Keratinocyte (primary cell): ENCODE measurements at regions not wholly inside any gene's neighbourhood (a gene's known extent, or its start where the extent isn't known, plus 50 kb on each side); places are given as distances from the start of the nearest gene placed in this dataset.

Source experiments
- DNase-seq: peaks from one replicate; pipeline ENCODE4 v3.0.0-alpha.2; 2011; ENCODE audit warnings: low read depth, missing footprints, low spot score
- FAIRE-seq: peaks from 2 replicates; lab custom pipeline; 2011; peaks lifted over from hg19 to GRCh38; lab: Jason Lieb, UNC
- H2AFZ ChIP-seq: 2 replicates; pipeline ENCODE4 v1.6.0; 2012; ENCODE audit warnings: low read length, control low read depth, inconsistent platforms; ENCODE audit not compliant: control insufficient read depth
- H3K27ac ChIP-seq: 2 replicates; pipeline ENCODE4 v1.5.1; 2011; ENCODE audit warnings: low read length; ENCODE audit not compliant: control insufficient read depth, insufficient read depth
- H3K27me3 ChIP-seq: 3 replicates; pipeline ENCODE4 v1.6.0; 2011; ENCODE audit warnings: low read length; ENCODE audit not compliant: control insufficient read depth, insufficient read depth; ENCODE audit errors: extremely low read depth
- H3K36me3 ChIP-seq, 2 experiments: 2 replicates in 1 of 2; 3 replicates in 1 of 2; pipeline ENCODE4 v1.5.1; 2011; ENCODE audit warnings: low read length in 2 of 2, mild to moderate bottlenecking in 1 of 2; ENCODE audit not compliant: control insufficient read depth in 2 of 2, insufficient read depth in 2 of 2; ENCODE audit errors: extremely low read depth in 1 of 2
- H3K4me1 ChIP-seq: 3 replicates; pipeline ENCODE4 v1.5.1; 2011; ENCODE audit warnings: low read length; ENCODE audit not compliant: control insufficient read depth, insufficient read depth; ENCODE audit errors: extremely low read depth
- H3K4me2 ChIP-seq: 3 replicates; pipeline ENCODE4 v1.6.0; 2011; ENCODE audit warnings: low read depth, low read length; ENCODE audit not compliant: control insufficient read depth, insufficient read depth; ENCODE audit errors: extremely low read depth
- H3K4me3 ChIP-seq, 3 experiments: fragments of 200-600 bp in 1 of 3; sonication (generic) in 1 of 3; 2 replicates in 2 of 3; 3 replicates in 1 of 3; pipeline ENCODE4 v1.5.1; 2011 to 2016; ENCODE audit warnings: low read length in 3 of 3, mild to moderate bottlenecking in 3 of 3, control low read depth in 2 of 3, inconsistent platforms in 1 of 3, low read depth in 1 of 3, mixed read lengths in 1 of 3, mixed run types in 1 of 3, moderate library complexity in 1 of 3; ENCODE audit not compliant: control insufficient read depth in 2 of 3, insufficient read depth in 2 of 3; ENCODE audit errors: extremely low read depth in 1 of 3
- H3K79me2 ChIP-seq: 2 replicates; pipeline ENCODE4 v1.6.0; 2012; ENCODE audit warnings: low read length; ENCODE audit not compliant: control insufficient read depth, insufficient read depth
- H3K9ac ChIP-seq: 3 replicates; pipeline ENCODE4 v1.6.0; 2011; ENCODE audit warnings: low read length; ENCODE audit not compliant: control insufficient read depth, insufficient read depth; ENCODE audit errors: extremely low read depth
- H3K9me1 ChIP-seq: 3 replicates; pipeline ENCODE4 v1.6.0; 2011; ENCODE audit warnings: low read length; ENCODE audit not compliant: control insufficient read depth, insufficient read depth; ENCODE audit errors: extremely low read depth
- H3K9me3 ChIP-seq: 2 replicates; pipeline ENCODE4 v1.5.1; 2012; ENCODE audit warnings: low read depth, low read length; ENCODE audit not compliant: control insufficient read depth
- H4K20me1 ChIP-seq: 3 replicates; pipeline ENCODE4 v1.6.0; 2011; ENCODE audit warnings: low read length; ENCODE audit not compliant: control insufficient read depth, insufficient read depth; ENCODE audit errors: extremely low read depth
- CTCF ChIP-seq, 3 experiments: IDR thresholded peaks in 1 of 3; conservative IDR thresholded peaks in 1 of 3; optimal IDR thresholded peaks in 1 of 3; 2 replicates in 2 of 3; 3 replicates in 1 of 3; pipeline versions ENCODE3 to v1.5.1; 2011; ENCODE audit warnings: low read length in 3 of 3, mild to moderate bottlenecking in 3 of 3, moderate library complexity in 2 of 3, control low read depth in 1 of 3, inconsistent platforms in 1 of 3; ENCODE audit not compliant: insufficient read depth in 2 of 3; ENCODE audit errors: extremely low read depth in 1 of 3
- EZH2 ChIP-seq: IDR thresholded peaks from one replicate; pipeline ENCODE4 v1.6.1; 2012; ENCODE audit warnings: inconsistent platforms, mild to moderate bottlenecking, low read length, moderate library complexity
- dilution Hi-C: fragments of 300-500 bp; cut with MboI; formaldehyde crosslinking; loops from one replicate; pipeline ENCODE4 v1.7.0; 2020; ENCODE audit warnings: low sequenced_read_pairs; ENCODE audit not compliant: extremely low pct_ligation_motif_present

GRCh38 chr3:19825193-19825592, 108.8 kb downstream of the EFHB start:
- H3K79me2 ChIP-seq, result no peaks in the 10 kb centered on the region
- no peak for FAIRE-seq
- no peaks in the 10 kb centered on the region for H3K9me1 ChIP-seq
- no peak overlapping the region for H3K9ac ChIP-seq
- no peaks in the 10 kb centered on the region for H3K27me3 ChIP-seq
- TF ChIP-seq CTCF (optimal IDR thresholded peaks at IDR 0.05 in 1 of 3, IDR thresholded peaks at IDR 0.05 in 1 of 3, conservative IDR thresholded peaks at IDR 0.05 in 1 of 3; ENCODE audit: extremely low read depth in 1 of 3, insufficient read depth in 2 of 3, low read length in 3 of 3) (no peak), EZH2 (no peak)
- no peak overlapping the region for H3K4me2 ChIP-seq
- dilution Hi-C loops, result no loop called here
- H2AFZ ChIP-seq, result no peak overlapping the region
- H3K9me3 ChIP-seq, result no peaks in the 10 kb centered on the region
- no peak overlapping the region for H3K27ac ChIP-seq
- no peak for DNase-seq
- H3K4me1 ChIP-seq, result no peaks in the 10 kb centered on the region
- H3K4me3 ChIP-seq, result no peak overlapping the region
- no peaks in the 10 kb centered on the region for H3K36me3 ChIP-seq
- H4K20me1 ChIP-seq, result no peaks in the 10 kb centered on the region

GRCh38 chr3:19822805-19823204, 111.2 kb downstream of the EFHB start:
- DNase-seq, result no peak
- TF ChIP-seq EZH2 (no peak), CTCF (optimal IDR thresholded peaks at IDR 0.05 in 1 of 3, IDR thresholded peaks at IDR 0.05 in 1 of 3, conservative IDR thresholded peaks at IDR 0.05 in 1 of 3; ENCODE audit: extremely low read depth in 1 of 3, insufficient read depth in 2 of 3, low read length in 3 of 3) (no peak)
- no peaks in the 10 kb centered on the region for H3K9me1 ChIP-seq
- no peak overlapping the region for H3K27ac ChIP-seq
- no peaks in the 10 kb centered on the region for H3K27me3 ChIP-seq
- H3K9me3 ChIP-seq, result no peaks in the 10 kb centered on the region
- H3K36me3 ChIP-seq, result no peaks in the 10 kb centered on the region
- no peaks in the 10 kb centered on the region for H3K4me1 ChIP-seq
- no peak overlapping the region for H3K4me2 ChIP-seq
- dilution Hi-C loops, result no loop called here
- H3K9ac ChIP-seq, result no peak overlapping the region
- no peak overlapping the region for H2AFZ ChIP-seq
- H3K79me2 ChIP-seq, result no peaks in the 10 kb centered on the region
- no peaks in the 10 kb centered on the region for H4K20me1 ChIP-seq
- no peak for FAIRE-seq
- H3K4me3 ChIP-seq, result no peak overlapping the region
